DOHH2 (cell line): ENCODE measurements at regions not wholly inside any gene's neighbourhood (a gene's known extent, or its start where the extent isn't known, plus 50 kb on each side); places are given as distances from the start of the nearest gene placed in this dataset.

Experiments
- EZH2phosphoT487 ChIP-seq: fragments of 200-600 bp; sonication (generic); IDR thresholded peaks from 2 replicates; pipeline ENCODE4 v1.6.1; 2017; ENCODE audit warnings: borderline replicate concordance, mild to moderate bottlenecking, antibody characterized with exemption, low read length, moderate library complexity, mixed read lengths
- TF ChIP-seq, protein P1 (sequence below): fragments of 200-600 bp; sonication (generic); IDR thresholded peaks from one replicate; pipeline ENCODE4 v1.5.1; 2014; ENCODE audit warnings: antibody characterized with exemption, mild to moderate bottlenecking, low read depth, low read length; ENCODE audit not compliant: poor library complexity, severe bottlenecking

DNA sequence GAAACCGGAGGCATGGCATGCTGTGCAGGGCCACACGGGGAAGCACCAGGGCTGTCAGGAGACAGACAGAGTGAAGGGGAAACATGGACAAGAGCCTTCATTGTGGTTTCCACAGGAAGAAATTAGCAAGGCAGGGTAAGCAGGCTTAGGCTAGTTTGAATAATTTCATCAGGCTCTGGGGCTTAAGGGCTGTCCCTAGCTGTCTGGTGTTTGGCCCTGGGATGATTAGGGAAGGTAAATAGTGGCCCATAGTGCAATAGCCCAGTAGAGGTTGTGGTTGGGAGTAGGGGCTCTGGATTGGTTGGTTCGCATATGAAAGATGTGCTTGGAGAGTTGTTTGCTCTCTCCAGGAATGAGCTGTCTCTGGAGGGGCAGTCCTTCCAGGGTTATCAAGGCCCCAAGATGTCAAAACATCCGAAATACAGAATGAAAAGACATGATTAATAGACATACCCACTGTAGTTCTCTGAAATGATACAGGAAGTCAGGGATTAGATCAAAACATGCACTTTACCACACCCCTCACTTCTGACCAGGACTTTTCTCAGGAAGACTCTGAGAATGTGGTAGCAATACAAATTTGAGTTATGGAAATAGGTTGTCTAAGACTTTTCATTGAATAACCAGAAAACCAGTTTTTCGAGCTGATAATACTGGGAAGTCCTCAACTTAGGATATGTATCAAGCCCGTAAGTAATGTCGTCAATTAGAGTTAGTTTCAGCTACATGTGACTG, 224.9 kb upstream of the NFE2L3 start:
- TF ChIP-seq, protein P1, sequence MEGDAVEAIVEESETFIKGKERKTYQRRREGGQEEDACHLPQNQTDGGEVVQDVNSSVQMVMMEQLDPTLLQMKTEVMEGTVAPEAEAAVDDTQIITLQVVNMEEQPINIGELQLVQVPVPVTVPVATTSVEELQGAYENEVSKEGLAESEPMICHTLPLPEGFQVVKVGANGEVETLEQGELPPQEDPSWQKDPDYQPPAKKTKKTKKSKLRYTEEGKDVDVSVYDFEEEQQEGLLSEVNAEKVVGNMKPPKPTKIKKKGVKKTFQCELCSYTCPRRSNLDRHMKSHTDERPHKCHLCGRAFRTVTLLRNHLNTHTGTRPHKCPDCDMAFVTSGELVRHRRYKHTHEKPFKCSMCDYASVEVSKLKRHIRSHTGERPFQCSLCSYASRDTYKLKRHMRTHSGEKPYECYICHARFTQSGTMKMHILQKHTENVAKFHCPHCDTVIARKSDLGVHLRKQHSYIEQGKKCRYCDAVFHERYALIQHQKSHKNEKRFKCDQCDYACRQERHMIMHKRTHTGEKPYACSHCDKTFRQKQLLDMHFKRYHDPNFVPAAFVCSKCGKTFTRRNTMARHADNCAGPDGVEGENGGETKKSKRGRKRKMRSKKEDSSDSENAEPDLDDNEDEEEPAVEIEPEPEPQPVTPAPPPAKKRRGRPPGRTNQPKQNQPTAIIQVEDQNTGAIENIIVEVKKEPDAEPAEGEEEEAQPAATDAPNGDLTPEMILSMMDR = no peak
- TF ChIP-seq EZH2phosphoT487 = no peak
